CD4-positive, CD25-positive, alpha-beta regulatory T cell (primary cell): ENCODE measurements at regions not wholly inside any gene's neighbourhood (a gene's known extent, or its start where the extent isn't known, plus 50 kb on each side); places are given as distances from the start of the nearest gene placed in this dataset.
A peak's percentile ranks its signal among the peaks of the same experiment; 100 is the strongest.

Source experiments
- ATAC-seq, 2 donors: fragments of 150-1000 bp; cut with Tn5 transposase; one replicate each; pipeline ENCODE4 v1.10.0; 2021; ENCODE audit warnings: low read depth in 2 of 2, moderate number of reproducible peaks in 2 of 2, moderate library complexity in 1 of 2
- DNase-seq, 3 donors: peaks; one replicate each; pipeline versions ENCODE4 v3.0.0 to v3.0.0-alpha.2; 2012 to 2022; ENCODE audit warnings: mixed read lengths in 1 of 3
- H3K27ac ChIP-seq: one replicate; pipeline ENCODE4 v1.7.0; 2013; ENCODE audit warnings: mild to moderate bottlenecking, low read length; ENCODE audit not compliant: insufficient read depth, poor library complexity, severe bottlenecking
- H3K27me3 ChIP-seq: one replicate; pipeline ENCODE4 v1.7.0; 2013; ENCODE audit warnings: low read length; ENCODE audit not compliant: control insufficient read depth, insufficient read depth
- H3K36me3 ChIP-seq: one replicate; pipeline ENCODE4 v1.7.0; 2013; ENCODE audit warnings: mild to moderate bottlenecking, low read length, moderate library complexity; ENCODE audit not compliant: control insufficient read depth, insufficient read depth
- H3K4me1 ChIP-seq: 2 replicates; pipeline ENCODE4 v1.7.0; 2013; ENCODE audit warnings: mild to moderate bottlenecking, low read length; ENCODE audit not compliant: insufficient read depth, control insufficient read depth, poor library complexity, severe bottlenecking
- H3K4me3 ChIP-seq: one replicate; pipeline ENCODE4 v1.7.0; 2013; ENCODE audit warnings: low read depth, mild to moderate bottlenecking, low read length, moderate library complexity
- H3K9me3 ChIP-seq, 2 experiments: 1 replicate in 1 of 2; 2 replicates in 1 of 2; pipeline ENCODE4 v1.7.0; 2013; ENCODE audit warnings: low read length in 2 of 2, mild to moderate bottlenecking in 1 of 2, moderate library complexity in 1 of 2; ENCODE audit not compliant: control insufficient read depth in 2 of 2
- H3K27ac Mint-ChIP-seq, 3 donors: one replicate each; pipeline ENCODE4 v1.8.0; 2020 to 2022; ENCODE audit warnings: mild to moderate bottlenecking in 3 of 3, mixed read lengths in 3 of 3, moderate library complexity in 2 of 3
- H3K27me3 Mint-ChIP-seq: one replicate; pipeline ENCODE4 v1.8.0; 2022; ENCODE audit warnings: mild to moderate bottlenecking, mixed read lengths
- H3K36me3 Mint-ChIP-seq: one replicate; pipeline ENCODE4 v1.8.0; 2020; ENCODE audit warnings: mixed read lengths
- H3K4me1 Mint-ChIP-seq, 4 donors: one replicate each; pipeline ENCODE4 v1.8.0; 2020 to 2022; ENCODE audit warnings: mixed read lengths in 4 of 4, mild to moderate bottlenecking in 1 of 4
- H3K4me3 Mint-ChIP-seq, 4 donors: one replicate each; pipeline ENCODE4 v1.8.0; 2020 to 2022; ENCODE audit warnings: mild to moderate bottlenecking in 4 of 4, mixed read lengths in 4 of 4, moderate library complexity in 3 of 4
- H3K9me3 Mint-ChIP-seq, 7 donors: one replicate each; pipeline ENCODE4 v1.8.0; 2020 to 2022; ENCODE audit warnings: mixed read lengths in 7 of 7, mild to moderate bottlenecking in 3 of 7, moderate library complexity in 2 of 7

DNA sequence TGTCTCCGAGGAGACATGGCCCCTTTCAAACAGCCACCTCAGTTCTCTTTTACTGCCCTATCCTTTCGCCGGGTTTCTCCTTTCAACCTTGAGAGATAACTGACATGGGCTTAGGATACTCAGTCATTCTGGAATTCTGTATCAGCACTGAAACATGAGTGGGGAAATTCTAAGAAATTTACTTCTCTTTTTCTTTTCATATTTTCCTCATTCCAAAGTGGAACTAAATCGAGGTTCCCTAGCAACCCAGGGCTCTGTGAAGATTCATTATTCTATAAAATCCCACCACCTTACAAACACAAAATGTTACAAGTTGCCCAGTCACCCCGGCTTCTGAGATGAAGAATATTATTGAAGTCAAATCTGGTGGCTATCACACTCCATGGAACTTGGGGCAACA, 319.2 kb downstream of the ENC1 start:
- H3K36me3 Mint-ChIP-seq = no peaks in the 10 kb centered on the region
- no peaks in the 10 kb centered on the region for H3K4me1 Mint-ChIP-seq
- no peak overlapping the region for H3K27ac ChIP-seq
- H3K4me3 Mint-ChIP-seq = no peak overlapping the region
- H3K4me1 ChIP-seq = no peaks in the 10 kb centered on the region
- H3K27me3 ChIP-seq = no peaks in the 10 kb centered on the region
- no peak for DNase-seq
- no peak overlapping the region for H3K27ac Mint-ChIP-seq
- no peak for ATAC-seq
- no peaks in the 10 kb centered on the region for H3K9me3 Mint-ChIP-seq
- H3K9me3 ChIP-seq = no peaks in the 10 kb centered on the region
- no peaks in the 10 kb centered on the region for H3K36me3 ChIP-seq
- H3K4me3 ChIP-seq = no peak overlapping the region
- H3K27me3 Mint-ChIP-seq = no peaks in the 10 kb centered on the region

DNA sequence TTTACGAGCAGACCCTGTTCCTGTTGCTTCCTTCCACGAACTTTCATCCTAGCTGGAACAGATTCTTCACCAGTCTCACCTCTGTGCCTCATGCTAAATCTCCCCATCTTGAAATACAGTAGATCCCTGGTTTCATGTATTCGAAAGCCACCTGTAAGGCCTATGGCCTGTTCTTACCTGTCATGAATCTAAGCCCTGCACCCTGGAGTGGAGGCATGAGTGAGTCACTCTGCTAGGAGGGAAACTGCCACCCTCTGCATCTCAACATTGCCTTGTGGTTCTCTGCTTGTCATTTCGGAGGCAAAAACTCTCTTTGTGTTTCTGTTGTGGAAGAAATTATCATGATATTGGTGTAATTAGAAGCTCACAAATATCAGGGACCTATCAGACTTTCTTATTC, 320.0 kb downstream of the ENC1 start:
- Histone ChIP-seq H3K27ac (no peak overlapping the region), H3K4me1 (no peaks in the 10 kb centered on the region), H3K9me3 (no peaks in the 10 kb centered on the region), H3K4me3 (no peak overlapping the region), H3K27me3 (no peaks in the 10 kb centered on the region), H3K36me3 (no peaks in the 10 kb centered on the region)
- Mint-ChIP-seq H3K36me3 (no peaks in the 10 kb centered on the region), H3K9me3 (no peaks in the 10 kb centered on the region), H3K27ac (no peak overlapping the region), H3K27me3 (no peaks in the 10 kb centered on the region), H3K4me3 (no peak overlapping the region), H3K4me1 (no peaks in the 10 kb centered on the region)
- DNase-seq (no peak), ATAC-seq (no peak)

DNA sequence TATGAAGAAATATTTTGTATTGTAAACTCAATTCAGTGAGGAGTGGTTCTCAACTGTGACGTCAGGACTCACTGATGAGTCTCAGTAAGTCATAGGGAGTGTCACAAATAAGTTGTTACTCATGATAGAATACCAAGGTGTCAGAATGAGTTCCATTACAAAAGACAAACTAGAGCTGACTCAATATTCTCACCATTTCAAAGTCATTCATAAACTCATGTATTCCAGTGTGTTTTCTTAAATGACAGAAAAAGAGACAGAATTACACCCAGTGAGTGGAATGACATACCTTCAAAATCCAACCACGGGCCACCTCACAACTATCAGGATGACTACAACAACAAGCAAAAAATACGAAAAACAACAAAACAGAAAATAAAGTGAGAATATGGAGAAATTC, 321.5 kb downstream of the ENC1 start:
- no peak overlapping the region for H3K27ac ChIP-seq
- ATAC-seq (no peak), DNase-seq (no peak)
- H3K27ac Mint-ChIP-seq = no peak overlapping the region
- no peaks in the 10 kb centered on the region for H3K36me3 Mint-ChIP-seq
- no peaks in the 10 kb centered on the region for H3K9me3 ChIP-seq
- no peak overlapping the region for H3K4me3 ChIP-seq
- H3K4me1 Mint-ChIP-seq = no peaks in the 10 kb centered on the region
- H3K4me3 Mint-ChIP-seq = no peak overlapping the region
- no peaks in the 10 kb centered on the region for H3K36me3 ChIP-seq
- H3K4me1 ChIP-seq = no peaks in the 10 kb centered on the region
- no peaks in the 10 kb centered on the region for H3K27me3 Mint-ChIP-seq
- H3K9me3 Mint-ChIP-seq = no peaks in the 10 kb centered on the region
- no peaks in the 10 kb centered on the region for H3K27me3 ChIP-seq

GRCh38 chr5:74316064-74316603, 324.4 kb downstream of the ENC1 start:
- Histone ChIP-seq H3K4me3 (no peak overlapping the region), H3K27me3 (peaks cover 10% of the 10 kb centered on the region), H3K27ac (no peak overlapping the region), H3K36me3 (no peaks in the 10 kb centered on the region), H3K4me1 (no peaks in the 10 kb centered on the region), H3K9me3 (no peaks in the 10 kb centered on the region)
- Mint-ChIP-seq H3K27me3 (peaks cover 5% of the 10 kb centered on the region), H3K27ac (no peak overlapping the region), H3K9me3 (peaks cover 0 to 2% (median 0%) of the 10 kb centered on the region in 7 donors), H3K4me1 (no peaks in the 10 kb centered on the region), H3K4me3 (no peak overlapping the region), H3K36me3 (no peaks in the 10 kb centered on the region)
- ATAC-seq = peak in 1 of 2 donors; percentile 32
- no peak for DNase-seq

- H3K36me3 ChIP-seq = no peaks in the 10 kb centered on the region
- Mint-ChIP-seq H3K4me3 (no peak overlapping the region), H3K27ac (no peak overlapping the region), H3K4me1 (no peaks in the 10 kb centered on the region), H3K9me3 (peaks cover 0 to 2% (median 0%) of the 10 kb centered on the region in 7 donors), H3K36me3 (no peaks in the 10 kb centered on the region), H3K27me3 (peaks cover 5% of the 10 kb centered on the region)
- H3K4me3 ChIP-seq = no peak overlapping the region
- H3K9me3 ChIP-seq = no peaks in the 10 kb centered on the region
- H3K27ac ChIP-seq = no peak overlapping the region
- H3K4me1 ChIP-seq = no peaks in the 10 kb centered on the region
- ATAC-seq = no peak
- peaks cover 10% of the 10 kb centered on the region for H3K27me3 ChIP-seq
- DNase-seq = no peak
These were observed 325.6 kb downstream of the ENC1 start for GRCh38 chr5:74314906-74315305.

DNA sequence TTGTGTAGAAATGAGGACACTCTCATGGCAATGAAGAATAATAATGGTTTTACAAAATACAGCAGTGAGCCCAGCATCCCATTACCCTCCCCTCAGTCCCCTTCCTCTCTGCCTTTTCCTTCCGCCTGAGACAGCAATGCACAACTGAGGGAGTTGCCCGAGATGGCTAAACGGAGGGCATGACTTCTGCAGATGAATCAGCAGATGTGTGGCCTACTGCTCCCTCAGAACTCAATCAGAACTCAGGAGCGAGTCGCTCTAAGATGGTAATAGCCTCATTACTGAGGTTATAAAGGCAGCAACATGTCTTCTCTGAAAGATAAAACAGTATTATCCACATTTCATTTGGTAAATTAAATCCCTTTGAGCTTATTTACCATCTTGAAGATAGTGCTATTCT, 326.6 kb downstream of the ENC1 start:
- Mint-ChIP-seq H3K36me3 (no peaks in the 10 kb centered on the region), H3K27me3 (peaks cover 5% of the 10 kb centered on the region), H3K4me3 (no peak overlapping the region), H3K4me1 (no peaks in the 10 kb centered on the region), H3K9me3 (peaks cover 0 to 2% (median 0%) of the 10 kb centered on the region in 7 donors), H3K27ac (no peak overlapping the region)
- no peak overlapping the region for H3K4me3 ChIP-seq
- H3K9me3 ChIP-seq = no peaks in the 10 kb centered on the region
- no peak overlapping the region for H3K27ac ChIP-seq
- no peak for ATAC-seq
- no peaks in the 10 kb centered on the region for H3K4me1 ChIP-seq
- H3K27me3 ChIP-seq = peaks cover 10% of the 10 kb centered on the region
- no peak for DNase-seq
- H3K36me3 ChIP-seq = no peaks in the 10 kb centered on the region

- Histone ChIP-seq H3K9me3 (no peaks in the 10 kb centered on the region), H3K27ac (no peak overlapping the region), H3K27me3 (peaks cover 10% of the 10 kb centered on the region), H3K4me3 (no peak overlapping the region), H3K4me1 (no peaks in the 10 kb centered on the region), H3K36me3 (no peaks in the 10 kb centered on the region)
- H3K27ac Mint-ChIP-seq = no peak overlapping the region
- H3K4me3 Mint-ChIP-seq = no peak overlapping the region
- DNase-seq = no peak
- H3K27me3 Mint-ChIP-seq = peaks cover 5% of the 10 kb centered on the region
- no peaks in the 10 kb centered on the region for H3K36me3 Mint-ChIP-seq
- H3K9me3 Mint-ChIP-seq = peaks cover 0 to 2% (median 0%) of the 10 kb centered on the region in 7 donors
- no peaks in the 10 kb centered on the region for H3K4me1 Mint-ChIP-seq
- ATAC-seq = no peak
These were observed 327.8 kb downstream of the ENC1 start for GRCh38 chr5:74312746-74313145.

GRCh38 chr5:74311961-74312360, 328.6 kb downstream of the ENC1 start:
- no peak overlapping the region for H3K27ac ChIP-seq
- Mint-ChIP-seq H3K4me1 (no peaks in the 10 kb centered on the region), H3K9me3 (peaks cover 0 to 2% (median 0%) of the 10 kb centered on the region in 7 donors), H3K4me3 (no peak overlapping the region), H3K27ac (no peak overlapping the region), H3K36me3 (no peaks in the 10 kb centered on the region), H3K27me3 (peaks cover 5% of the 10 kb centered on the region)
- ATAC-seq (no peak), DNase-seq (no peak)
- no peak overlapping the region for H3K4me3 ChIP-seq
- H3K9me3 ChIP-seq = no peaks in the 10 kb centered on the region
- H3K36me3 ChIP-seq = no peaks in the 10 kb centered on the region
- peaks cover 10% of the 10 kb centered on the region for H3K27me3 ChIP-seq
- H3K4me1 ChIP-seq = no peaks in the 10 kb centered on the region
